NCI-H1105 treated with DMSO at 0.1 percent for 48 hours (cell line): ENCODE measurements at regions not wholly inside any gene's neighbourhood (a gene's known extent, or its start where the extent isn't known, plus 50 kb on each side); places are given as distances from the start of the nearest gene placed in this dataset.
"Not testable (repeated sequence)": the region's sequence is repeated elsewhere in the genome, so short reads cannot be mapped to it uniquely, and the experiment has no call there.

Source experiments
- DNase-seq: peaks from one replicate; lab custom pipeline; 2025; lab: John Stamatoyannopoulos, UW

- no peak for DNase-seq
These were observed 120.0 kb upstream of the EGFR start for GRCh38 chr7:54898659-54899340.

- no peak for DNase-seq
These were observed 117.0 kb upstream of the EGFR start for GRCh38 chr7:54901840-54902239.

DNA sequence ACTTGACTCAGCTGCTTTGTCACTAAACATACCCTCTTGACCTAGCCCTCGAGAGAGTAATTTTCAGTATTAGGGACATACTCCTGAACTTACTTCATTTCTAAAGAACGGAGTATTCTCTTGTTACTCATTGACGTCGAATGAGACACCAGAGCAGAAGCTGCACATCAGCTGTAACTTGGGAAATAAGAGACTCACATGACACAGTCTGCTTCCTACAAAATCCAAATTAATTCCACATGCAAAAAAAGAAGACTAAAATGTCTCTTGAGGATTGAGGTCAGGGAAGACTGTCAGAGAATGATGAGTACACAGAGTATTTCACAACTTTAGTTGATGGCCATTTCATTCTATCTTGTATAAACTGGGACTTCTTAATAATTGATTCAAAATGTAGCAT, 114.7 kb upstream of the EGFR start:
- no peak for DNase-seq

GRCh38 chr7:54904986-54905385, 113.8 kb upstream of the EGFR start:
- DNase-seq: no peak

GRCh38 chr7:54906963-54907362, 111.9 kb upstream of the EGFR start:
- DNase-seq: no peak

DNA sequence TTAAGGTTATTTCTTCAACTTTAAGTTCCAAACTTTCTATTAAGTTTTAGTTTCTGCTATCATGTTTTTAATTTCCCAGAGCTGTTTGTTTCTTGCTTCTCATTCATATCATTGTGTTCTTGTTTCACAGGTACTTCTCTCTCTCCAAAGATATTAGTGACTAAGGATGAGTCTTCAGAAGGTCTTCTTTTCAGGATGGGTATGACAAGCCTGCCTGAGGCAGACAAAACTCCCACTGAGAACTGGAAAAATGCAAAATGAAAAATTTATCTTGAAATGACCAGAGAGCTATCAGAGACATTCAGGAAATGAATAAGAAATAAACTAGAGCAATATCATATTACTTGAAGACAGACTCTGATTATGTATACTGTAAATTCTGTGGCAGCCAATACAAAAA, 110.8 kb upstream of the EGFR start:
- no peak for DNase-seq

DNA sequence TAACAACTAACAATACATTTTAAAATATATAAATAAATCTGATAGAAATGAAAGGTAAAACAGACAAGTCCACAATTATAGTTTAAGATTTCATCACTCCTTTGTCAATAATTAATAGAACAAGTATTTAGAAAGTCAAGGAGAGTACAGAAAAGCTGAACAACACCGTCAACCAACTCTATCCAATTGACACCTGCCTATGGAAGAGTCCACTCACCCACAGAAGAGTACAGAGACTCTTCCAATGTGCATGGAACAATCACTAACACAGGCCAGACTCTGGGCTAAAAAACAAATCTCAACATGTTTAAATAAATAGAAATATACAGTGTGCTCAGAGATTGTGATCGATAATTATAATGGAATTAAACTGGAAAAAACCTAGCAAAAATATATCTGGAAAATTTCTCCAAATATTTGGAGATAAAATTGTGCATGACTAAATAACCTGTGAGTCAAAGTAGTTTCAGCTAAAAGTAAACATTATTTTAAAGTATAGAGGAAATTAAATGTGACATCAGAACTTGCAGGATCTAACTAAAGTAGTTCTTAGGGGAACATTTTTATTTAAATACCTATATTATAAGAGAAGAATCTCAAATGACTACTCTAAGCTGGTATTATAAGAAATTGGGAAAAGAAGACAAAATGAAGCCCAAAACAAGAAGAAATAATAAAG, 109.9 kb upstream of the EGFR start:
- DNase-seq: no peak

- DNase-seq: no peak
These were observed 102.8 kb upstream of the EGFR start for GRCh38 chr7:54915870-54916598.

DNA sequence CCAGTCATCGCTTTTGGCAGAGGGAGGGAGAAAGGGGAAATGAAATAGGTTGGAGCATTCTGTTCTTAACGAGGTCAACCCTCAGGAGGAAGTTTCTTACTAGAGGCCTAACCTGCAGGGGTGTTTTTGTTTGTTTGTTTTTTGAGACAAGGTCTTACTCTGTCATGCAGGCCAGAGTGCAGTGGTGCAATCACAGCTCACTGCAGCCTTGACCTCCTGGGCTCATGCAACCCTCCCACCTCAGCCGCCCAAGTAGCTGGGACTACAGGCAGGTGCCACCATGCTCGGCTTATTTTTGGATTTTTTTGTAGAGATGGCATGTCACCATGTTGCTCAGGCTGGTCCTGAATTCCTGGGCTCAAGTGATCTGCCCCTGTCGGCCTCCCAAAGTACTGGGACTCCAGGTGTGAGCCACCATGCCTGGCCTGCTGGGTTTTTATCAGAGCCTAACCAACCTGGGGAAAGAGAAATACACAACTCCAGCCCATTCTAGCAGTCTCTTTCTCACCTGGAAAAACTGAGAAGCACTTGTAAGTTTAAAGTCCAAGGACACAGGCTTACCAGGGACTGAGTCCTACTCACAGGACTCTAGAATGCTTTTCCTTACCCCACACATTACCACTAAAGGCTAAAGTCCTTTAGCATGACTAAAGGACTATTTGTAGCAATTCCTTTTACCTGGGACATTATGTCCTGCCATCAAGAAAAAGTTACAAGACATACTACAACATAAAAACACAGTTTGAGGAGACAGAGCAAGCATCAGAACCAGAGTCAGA, 101.0 kb upstream of the EGFR start:
- no peak for DNase-seq

- no peak for DNase-seq
These were observed 97.7 kb upstream of the EGFR start for GRCh38 chr7:54921116-54921515.

DNA sequence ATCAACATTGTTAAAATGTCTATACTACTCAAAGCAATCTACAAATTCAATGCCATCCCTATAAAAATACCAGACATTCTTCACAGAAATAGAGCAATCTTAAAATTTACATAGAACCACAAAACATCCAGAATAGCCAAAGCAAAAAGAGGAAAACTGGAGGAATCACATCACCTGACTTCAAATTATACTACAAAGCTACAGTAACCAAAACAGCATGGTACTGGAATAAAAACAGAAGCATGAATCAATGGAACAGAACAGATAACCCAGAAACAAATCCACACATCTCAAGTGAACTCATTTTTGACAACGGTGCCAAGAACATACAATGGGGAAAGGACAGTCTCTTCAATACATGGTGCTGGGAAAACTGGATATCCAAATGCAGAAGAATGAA, 87.3 kb upstream of the EGFR start:
- no peak for DNase-seq

DNA sequence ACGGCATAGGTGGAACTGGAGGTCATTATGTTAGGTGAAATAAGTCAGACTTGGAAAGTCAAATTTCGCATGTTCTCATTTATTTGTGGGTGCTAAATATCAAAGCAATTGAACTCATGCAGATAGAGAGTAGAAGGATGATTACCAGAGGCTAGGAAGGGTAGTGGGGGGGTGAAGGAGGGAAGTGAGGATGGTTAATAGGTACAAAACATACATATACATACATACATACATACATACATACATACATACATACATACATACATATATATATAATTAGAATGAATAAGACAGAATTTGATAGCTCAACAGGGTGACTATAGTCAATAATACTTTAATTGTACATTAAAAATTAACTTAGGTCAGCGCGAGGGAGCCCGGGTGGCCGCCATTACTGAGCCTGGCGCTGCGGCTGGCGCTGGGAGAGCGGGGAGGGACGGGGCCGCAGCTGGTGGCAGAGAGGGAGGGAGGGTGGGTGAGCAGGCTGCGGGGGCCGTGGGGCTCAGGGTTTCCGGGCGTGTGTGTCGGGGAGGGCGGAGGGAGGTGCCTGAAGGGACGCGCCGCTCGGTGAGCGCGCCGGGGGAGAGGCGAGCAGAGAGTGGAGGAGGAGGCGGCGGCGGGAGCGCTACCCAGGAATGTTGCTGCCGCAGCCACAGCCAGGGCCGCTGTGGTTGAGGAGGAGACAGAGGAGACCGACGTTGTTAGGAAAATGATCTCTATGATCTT, 85.8 kb upstream of the EGFR start:
- peak; percentile 87 for DNase-seq

DNA sequence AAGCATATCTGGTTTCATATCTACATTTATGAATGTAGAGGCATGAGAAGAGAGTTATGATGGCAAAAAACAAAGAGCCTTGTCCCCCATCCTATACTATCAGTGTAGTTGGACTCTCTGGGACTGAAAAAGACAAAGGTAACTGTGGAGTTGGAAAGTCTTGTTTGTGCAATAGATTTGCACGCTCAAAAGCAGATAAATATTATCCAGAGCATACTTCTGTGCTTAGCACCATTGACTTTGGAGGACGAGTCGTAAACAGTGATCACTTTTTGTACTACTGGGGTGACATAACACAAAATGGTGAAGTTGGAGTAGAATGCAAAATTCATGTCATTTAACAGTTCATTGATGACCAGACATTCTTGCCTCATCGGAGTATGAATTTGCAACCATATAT, 85.2 kb upstream of the EGFR start:
- no peak for DNase-seq

- no peak for DNase-seq
These were observed 78.1 kb upstream of the EGFR start for GRCh38 chr7:54940748-54941147.

GRCh38 chr7:54944179-54944578, 74.6 kb upstream of the EGFR start:
- no peak for DNase-seq

DNA sequence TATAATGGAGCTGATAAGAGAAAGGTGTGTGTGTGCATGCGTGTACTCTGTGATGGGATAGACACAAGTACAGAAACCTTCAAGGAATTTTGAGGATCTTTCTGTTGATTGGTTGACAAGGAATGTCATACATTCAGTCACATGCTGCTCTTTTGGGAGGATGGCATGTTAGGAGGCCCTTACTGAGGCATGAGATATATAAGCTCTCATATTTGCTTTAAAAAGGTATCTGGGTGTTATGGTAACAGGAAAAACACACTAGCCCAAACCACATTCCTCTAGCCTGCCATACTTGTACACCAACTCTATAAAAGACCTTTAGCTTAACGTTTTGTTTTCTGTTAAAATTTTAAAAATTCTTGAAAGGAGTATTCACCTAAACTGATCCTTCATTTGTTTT, 72.5 kb upstream of the EGFR start:
- no peak for DNase-seq

GRCh38 chr7:54946764-54947163, 72.1 kb upstream of the EGFR start:
- DNase-seq: no peak

- no peak for DNase-seq
These were observed 71.6 kb upstream of the EGFR start for GRCh38 chr7:54947266-54947665.

DNA sequence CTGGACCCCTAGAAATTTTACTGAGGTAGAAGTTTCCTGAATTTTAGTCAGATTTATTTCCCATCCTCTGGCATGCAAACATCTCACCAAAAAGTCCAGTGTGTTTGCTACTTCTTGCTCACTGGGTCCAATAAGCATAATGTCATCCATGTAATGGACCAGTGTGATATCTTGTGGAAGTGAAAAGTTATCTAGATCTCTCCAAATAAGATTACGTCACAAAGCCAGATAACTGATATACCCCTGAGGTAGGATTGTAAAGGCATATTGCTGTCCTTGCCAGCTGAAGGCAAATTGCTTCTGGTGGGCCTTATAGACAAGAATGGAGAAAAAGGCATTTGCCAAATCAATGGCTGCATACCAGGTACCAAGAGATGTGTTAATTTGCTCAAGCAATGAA, 69.3 kb upstream of the EGFR start:
- DNase-seq: not testable (repeated sequence)

DNA sequence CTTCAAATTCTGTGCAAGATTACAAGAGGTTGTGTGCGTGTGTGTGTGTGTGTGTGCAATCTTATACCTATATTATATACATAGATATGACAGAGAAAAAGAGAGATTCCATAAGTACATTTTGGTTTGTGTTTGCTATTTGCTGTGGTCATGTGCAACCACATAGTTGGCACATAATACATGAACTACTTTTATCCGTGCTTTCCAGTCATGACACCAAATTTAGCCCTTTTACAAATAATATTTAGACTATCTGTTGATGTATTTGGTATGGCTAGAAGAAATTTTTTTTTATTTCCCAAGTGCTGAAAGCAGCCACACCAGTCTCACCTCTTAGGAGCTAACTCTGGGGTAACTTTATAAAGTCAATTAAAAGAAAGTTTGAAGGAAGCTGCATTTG, 63.5 kb upstream of the EGFR start:
- DNase-seq: no peak

GRCh38 chr7:54955696-54956420, 63.0 kb upstream of the EGFR start:
- no peak for DNase-seq
